Colonic mucosa (tissue), 4 donors: ENCODE measurements at regions not wholly inside any gene's neighbourhood (a gene's known extent, or its start where the extent isn't known, plus 50 kb on each side); places are given as distances from the start of the nearest gene placed in this dataset.

Experiments used
- DNase-seq: peaks from one replicate; pipeline ENCODE4 v3.0.0-alpha.2; 2020
- H3K27ac ChIP-seq: fragments of 200-600 bp; one replicate; pipeline ENCODE4 v1.8.0; 2021
- H3K27me3 ChIP-seq: fragments of 200-600 bp; one replicate; pipeline ENCODE4 v1.8.0; 2021
- H3K36me3 ChIP-seq: fragments of 200-600 bp; one replicate; pipeline ENCODE4 v1.8.0; 2021
- H3K4me1 ChIP-seq: fragments of 200-600 bp; one replicate; pipeline ENCODE4 v1.8.0; 2021; ENCODE audit warnings: mild to moderate bottlenecking
- H3K4me3 ChIP-seq: fragments of 200-600 bp; one replicate; pipeline ENCODE4 v1.8.0; 2021
- H3K9ac ChIP-seq, 2 donors: one replicate each; pipeline ENCODE4 v1.7.0; 2013; ENCODE audit warnings: control low read depth in 2 of 2, low read depth in 2 of 2, low read length in 2 of 2
- H3K9me3 ChIP-seq: fragments of 200-600 bp; one replicate; pipeline ENCODE4 v1.8.0; 2021
- CTCF ChIP-seq: fragments of 200-600 bp; IDR thresholded peaks from one replicate; pipeline ENCODE4 v1.8.0; 2022; ENCODE audit warnings: antibody characterized with exemption, mild to moderate bottlenecking
- intact Hi-C: fragments of 100-400 bp; cut with DNase I; formaldehyde crosslinking; loops from one replicate; pipeline ENCODE4 v1.14.1; 2022
- donor health status: healthy.
- donor health status: DM: no; HTN: no; CAD: no.
- donor health status: DM: no; HTN: no; CAD: no.

GRCh38 chr16:80427795-80428194, 113.0 kb upstream of the DYNLRB2 start:
- Histone ChIP-seq H3K9me3 (no peaks in the 10 kb centered on the region), H3K27me3 (no peaks in the 10 kb centered on the region), H3K9ac (no peak overlapping the region), H3K4me1 (no peaks in the 10 kb centered on the region), H3K4me3 (no peak overlapping the region), H3K27ac (no peak overlapping the region), H3K36me3 (no peaks in the 10 kb centered on the region)
- no peak for TF ChIP-seq CTCF
- intact Hi-C loops: no loop called here
- no peak for DNase-seq

- intact Hi-C loops: no loop called here
- Histone ChIP-seq H3K27me3 (no peaks in the 10 kb centered on the region), H3K36me3 (no peaks in the 10 kb centered on the region), H3K4me3 (no peak overlapping the region), H3K4me1 (no peaks in the 10 kb centered on the region), H3K9ac (no peak overlapping the region), H3K27ac (no peak overlapping the region), H3K9me3 (no peaks in the 10 kb centered on the region)
- DNase-seq: no peak
- no peak for TF ChIP-seq CTCF
Observed at GRCh38 chr16:80418517-80419355, 122.1 kb upstream of the DYNLRB2 start.

GRCh38 chr16:80417706-80418271, 123.0 kb upstream of the DYNLRB2 start:
- TF ChIP-seq CTCF: no peak
- no peaks in the 10 kb centered on the region for H3K27me3 ChIP-seq
- intact Hi-C loops: no loop called here
- H3K4me3 ChIP-seq: no peak overlapping the region
- H3K9ac ChIP-seq: no peak overlapping the region
- H3K36me3 ChIP-seq: no peaks in the 10 kb centered on the region
- DNase-seq: no peak
- H3K9me3 ChIP-seq: no peaks in the 10 kb centered on the region
- H3K27ac ChIP-seq: no peak overlapping the region
- no peaks in the 10 kb centered on the region for H3K4me1 ChIP-seq

- H3K4me1 ChIP-seq: no peaks in the 10 kb centered on the region
- DNase-seq: no peak
- H3K4me3 ChIP-seq: no peak overlapping the region
- no peak overlapping the region for H3K9ac ChIP-seq
- no peak overlapping the region for H3K27ac ChIP-seq
- H3K27me3 ChIP-seq: no peaks in the 10 kb centered on the region
- TF ChIP-seq CTCF: no peak
- no peaks in the 10 kb centered on the region for H3K36me3 ChIP-seq
- H3K9me3 ChIP-seq: no peaks in the 10 kb centered on the region
- intact Hi-C loops: no loop called here
Observed at GRCh38 chr16:80408014-80408413, 132.8 kb upstream of the DYNLRB2 start.

- H3K4me1 ChIP-seq: no peaks in the 10 kb centered on the region
- intact Hi-C loops: no loop called here
- DNase-seq: no peak
- no peak overlapping the region for H3K9ac ChIP-seq
- no peak overlapping the region for H3K27ac ChIP-seq
- no peak for TF ChIP-seq CTCF
- no peak overlapping the region for H3K4me3 ChIP-seq
- H3K9me3 ChIP-seq: no peaks in the 10 kb centered on the region
- H3K27me3 ChIP-seq: no peaks in the 10 kb centered on the region
- H3K36me3 ChIP-seq: no peaks in the 10 kb centered on the region
Observed at GRCh38 chr16:80407265-80407987, 133.4 kb upstream of the DYNLRB2 start.
